Stimulated activated CD8-positive, alpha-beta memory T cell treated with anti-CD3 and anti-CD28 coated beads, Interleukin-2, amount 100 ng/mL, for 1 hour (primary cell): ENCODE measurements at regions not wholly inside any gene's neighbourhood (a gene's known extent, or its start where the extent isn't known, plus 50 kb on each side); places are given as distances from the start of the nearest gene placed in this dataset.

Source experiments
- DNase-seq, 2 donors: peaks; one replicate each; pipeline ENCODE4 v3.0.0-alpha.2; 2020; ENCODE audit warnings: low read depth in 2 of 2

GRCh38 chr13:33515146-33515545, 229.6 kb upstream of the STARD13 start:
- DNase-seq: no peak

GRCh38 chr13:33518452-33518851, 232.9 kb upstream of the STARD13 start:
- no peak for DNase-seq

GRCh38 chr13:33519561-33520467, 234.3 kb upstream of the STARD13 start:
- DNase-seq: no peak

GRCh38 chr13:33520468-33520839, 234.9 kb upstream of the STARD13 start:
- DNase-seq: no peak

- DNase-seq: no peak
These were observed 238.5 kb upstream of the STARD13 start for GRCh38 chr13:33524086-33524485.

GRCh38 chr13:33525763-33526162, 240.2 kb upstream of the STARD13 start:
- DNase-seq: no peak

- DNase-seq: no peak
These were observed 241.2 kb upstream of the STARD13 start for GRCh38 chr13:33526718-33527117.

- DNase-seq: no peak
These were observed 243.3 kb upstream of the STARD13 start for GRCh38 chr13:33528896-33529295.

- no peak for DNase-seq
These were observed 245.9 kb upstream of the STARD13 start for GRCh38 chr13:33531484-33531883.

GRCh38 chr13:33535061-33535460, 249.5 kb upstream of the STARD13 start:
- no peak for DNase-seq

GRCh38 chr13:33536601-33537000, 251.0 kb upstream of the STARD13 start:
- no peak for DNase-seq

- DNase-seq: no peak
These were observed 251.5 kb upstream of the STARD13 start for GRCh38 chr13:33537026-33537425.

- no peak for DNase-seq
These were observed 252.1 kb upstream of the STARD13 start for GRCh38 chr13:33537676-33538075.

- DNase-seq: no peak
These were observed 255.9 kb upstream of the STARD13 start for GRCh38 chr13:33541456-33541855.

GRCh38 chr13:33541962-33542308, 256.4 kb upstream of the STARD13 start:
- DNase-seq: no peak

GRCh38 chr13:33542309-33543088, 256.9 kb upstream of the STARD13 start:
- peak; percentile 96 to 98 for DNase-seq

GRCh38 chr13:33543089-33543459, 257.5 kb upstream of the STARD13 start:
- no peak for DNase-seq

GRCh38 chr13:33543631-33544265, 258.2 kb upstream of the STARD13 start:
- no peak for DNase-seq

- DNase-seq: no peak
These were observed 258.8 kb upstream of the STARD13 start for GRCh38 chr13:33544308-33544707.

GRCh38 chr13:33545492-33545891, 259.9 kb upstream of the STARD13 start:
- DNase-seq: no peak

GRCh38 chr13:33547035-33547434, 261.5 kb upstream of the STARD13 start:
- no peak for DNase-seq

GRCh38 chr13:33548069-33548468, 262.5 kb upstream of the STARD13 start:
- DNase-seq: no peak

GRCh38 chr13:33550276-33550675, 264.7 kb upstream of the STARD13 start:
- no peak for DNase-seq
